SK-N-SH (cell line): ENCODE measurements at regions not wholly inside any gene's neighbourhood (a gene's known extent, or its start where the extent isn't known, plus 50 kb on each side); places are given as distances from the start of the nearest gene placed in this dataset.

Experiments
- CTCF ChIA-PET: fragments of 300-600, 350-600 bp; formaldehyde crosslinking; extraction: SDS; loops from one replicate; lab custom pipeline; 2021; lab: Yijun Ruan, JAX
- POLR2A ChIA-PET: fragments of 350-600 bp; sonication (Branson Sonifier 250); formaldehyde crosslinking; extraction: SDS; loops from one replicate; lab custom pipeline; 2020; ENCODE audit warnings: antibody characterized with exemption, inconsistent platforms; lab: Yijun Ruan, JAX
- DNase-seq: peaks from one replicate; pipeline ENCODE4 v3.0.0; 2012
- H2AFZ ChIP-seq: fragments of 200-600 bp; sonication (generic); 2 replicates; pipeline ENCODE4 v1.8.1; 2016; ENCODE audit warnings: antibody characterized with exemption, mild to moderate bottlenecking, low read depth
- H3F3A ChIP-seq: fragments of 200-600 bp; sonication (generic); replicated peaks from 2 replicates; pipeline ENCODE3; 2016; ENCODE audit warnings: antibody characterized with exemption, mild to moderate bottlenecking; ENCODE audit not compliant: insufficient read depth
- H3K27ac ChIP-seq, 2 experiments: fragments of 200-500 bp in 1 of 2; fragments of 200-600 bp in 1 of 2; sonication (Bioruptor generic) in 1 of 2; sonication (generic), shearing (Covaris generic) in 1 of 2; 2 replicates each; pipeline versions ENCODE4 v1.5.1 to v1.6.1; 2014 to 2016; ENCODE audit warnings: low read depth in 2 of 2, inconsistent platforms in 1 of 2, low read length in 1 of 2, mild to moderate bottlenecking in 1 of 2, mixed read lengths in 1 of 2
- H3K27me3 ChIP-seq: fragments of 200-600 bp; sonication (generic), shearing (Covaris generic); 2 replicates; pipeline ENCODE4 v1.6.1; 2016; ENCODE audit warnings: mixed run types; ENCODE audit not compliant: insufficient read depth
- H3K36me3 ChIP-seq, 2 experiments: fragments of 200-500 bp in 1 of 2; fragments of 200-600 bp in 1 of 2; sonication (Bioruptor generic) in 1 of 2; sonication (generic) in 1 of 2; replicated peaks in 1 of 2; 2 replicates each; pipeline versions ENCODE3 to v1.5.1; 2014 to 2016; ENCODE audit warnings: low read length in 1 of 2, mild to moderate bottlenecking in 1 of 2; ENCODE audit not compliant: insufficient read depth in 2 of 2, control insufficient read depth in 1 of 2
- H3K4me1 ChIP-seq, 2 experiments: fragments of 200-500 bp in 1 of 2; fragments of 200-600 bp in 1 of 2; sonication (Bioruptor generic) in 1 of 2; sonication (generic), shearing (Covaris generic) in 1 of 2; 2 replicates each; pipeline versions ENCODE4 v1.5.1 to v1.6.1; 2014 to 2016; ENCODE audit warnings: low read depth in 1 of 2, low read length in 1 of 2, mixed run types in 1 of 2; ENCODE audit not compliant: insufficient read depth in 2 of 2, control insufficient read depth in 1 of 2
- H3K4me2 ChIP-seq: fragments of 200-600 bp; sonication (generic), shearing (Covaris generic); 2 replicates; pipeline ENCODE4 v1.6.1; 2017; ENCODE audit warnings: mixed run types
- H3K4me3 ChIP-seq, 2 experiments: fragments of 200-500 bp in 1 of 2; fragments of 200-600 bp in 1 of 2; sonication (Bioruptor generic) in 1 of 2; sonication (generic), shearing (Covaris generic) in 1 of 2; 2 replicates each; pipeline versions ENCODE4 v1.5.1 to v1.8.1; 2014 to 2016; ENCODE audit warnings: low read depth in 2 of 2, inconsistent platforms in 1 of 2, low read length in 1 of 2, mild to moderate bottlenecking in 1 of 2, mixed read lengths in 1 of 2, moderate library complexity in 1 of 2
- H3K79me2 ChIP-seq: fragments of 200-600 bp; sonication (generic); 2 replicates; pipeline ENCODE4 v1.8.1; 2017; ENCODE audit warnings: mild to moderate bottlenecking; ENCODE audit not compliant: insufficient read depth
- H3K9ac ChIP-seq: fragments of 200-600 bp; sonication (generic); 2 replicates; pipeline ENCODE4 v1.6.1; 2017; ENCODE audit warnings: mixed run types
- H3K9me2 ChIP-seq: fragments of 200-600 bp; sonication (generic); 2 replicates; pipeline ENCODE4 v1.6.1; 2017; ENCODE audit warnings: mixed run types
- H3K9me3 ChIP-seq: fragments of 200-600 bp; sonication (generic); 2 replicates; pipeline ENCODE4 v1.6.1; 2017; ENCODE audit warnings: mixed run types, mild to moderate bottlenecking, moderate library complexity
- H4K20me1 ChIP-seq: fragments of 200-600 bp; sonication (generic); 2 replicates; pipeline ENCODE4 v1.6.1; 2017; ENCODE audit warnings: mild to moderate bottlenecking, mixed run types; ENCODE audit not compliant: insufficient read depth
- CHD2 ChIP-seq: fragments of 150-350 bp; IDR thresholded peaks from 2 replicates; pipeline ENCODE4 v1.6.1; 2018; ENCODE audit warnings: low read length; ENCODE audit not compliant: partially characterized antibody
- ELF1 ChIP-seq: IDR thresholded peaks from 2 replicates; pipeline ENCODE4 v1.4.0; 2012
- GATA2 ChIP-seq: sonication (generic); formaldehyde crosslinking; IDR thresholded peaks from 2 replicates; pipeline ENCODE4 v1.5.0; 2020; ENCODE audit warnings: mild to moderate bottlenecking, missing genetic modification reagents
- JUND ChIP-seq: IDR thresholded peaks from 2 replicates; pipeline ENCODE4 v1.4.0; 2012
- MXI1 ChIP-seq: IDR thresholded peaks from 2 replicates; pipeline ENCODE4 v1.6.1; 2012; ENCODE audit warnings: mild to moderate bottlenecking, low read depth, low read length, improper control_type of control experiment
- NFIC ChIP-seq: IDR thresholded peaks from 2 replicates; pipeline ENCODE4 v1.4.0; 2012; ENCODE audit warnings: borderline replicate concordance
- NRF1 ChIP-seq: IDR thresholded peaks from 2 replicates; pipeline ENCODE4 v1.6.1; 2012; ENCODE audit warnings: low read depth, mild to moderate bottlenecking, low read length
- RAD21 ChIP-seq: IDR thresholded peaks from 2 replicates; pipeline ENCODE4 v1.6.1; 2012; ENCODE audit warnings: mild to moderate bottlenecking, low read length
- RCOR1 ChIP-seq: fragments of 150-350 bp; IDR thresholded peaks from 2 replicates; pipeline ENCODE4 v1.6.1; 2017; ENCODE audit warnings: antibody characterized with exemption, low read length
- RXRA ChIP-seq: IDR thresholded peaks from 2 replicates; pipeline ENCODE4 v1.4.0; 2012; ENCODE audit warnings: low read depth, mild to moderate bottlenecking, borderline replicate concordance
- SIN3A ChIP-seq: IDR thresholded peaks from 2 replicates; pipeline ENCODE4 v1.6.1; 2012; ENCODE audit warnings: low read depth, mild to moderate bottlenecking, low read length, moderate library complexity, borderline replicate concordance
- TEAD4 ChIP-seq: IDR thresholded peaks from 2 replicates; pipeline ENCODE4 v1.4.0; 2012; ENCODE audit warnings: mild to moderate bottlenecking, borderline replicate concordance; ENCODE audit not compliant: insufficient read depth
- YY1 ChIP-seq: IDR thresholded peaks from 2 replicates; pipeline ENCODE4 v1.4.0; 2012; ENCODE audit warnings: low read depth, mild to moderate bottlenecking
- WGBS: methylation state at CpG from one replicate; pipeline ENCODE4 v1.1.6; 2017; ENCODE audit warnings: low lambda C conversion rate; 5-methylcytosine and 5-hydroxymethylcytosine counted together
- TF ChIP-seq, protein P1 (sequence below): fragments of 150-350 bp; IDR thresholded peaks from 2 replicates; pipeline ENCODE4 v1.6.1; 2017; ENCODE audit warnings: antibody characterized with exemption, low read length, low read depth, borderline replicate concordance
- TF ChIP-seq, protein P2 (sequence below): IDR thresholded peaks from 2 replicates; pipeline ENCODE4 v1.6.1; 2012; ENCODE audit warnings: mild to moderate bottlenecking, low read depth, low read length, moderate library complexity
- TF ChIP-seq, protein P3 (sequence below): IDR thresholded peaks from 2 replicates; pipeline ENCODE4 v1.4.0; 2012; ENCODE audit warnings: low read depth
- TF ChIP-seq, protein P4 (sequence below): fragments of 200-600 bp; sonication (generic); IDR thresholded peaks from 2 replicates; pipeline ENCODE4 v1.6.1; 2017; ENCODE audit warnings: antibody characterized with exemption, mild to moderate bottlenecking, moderate library complexity

DNA sequence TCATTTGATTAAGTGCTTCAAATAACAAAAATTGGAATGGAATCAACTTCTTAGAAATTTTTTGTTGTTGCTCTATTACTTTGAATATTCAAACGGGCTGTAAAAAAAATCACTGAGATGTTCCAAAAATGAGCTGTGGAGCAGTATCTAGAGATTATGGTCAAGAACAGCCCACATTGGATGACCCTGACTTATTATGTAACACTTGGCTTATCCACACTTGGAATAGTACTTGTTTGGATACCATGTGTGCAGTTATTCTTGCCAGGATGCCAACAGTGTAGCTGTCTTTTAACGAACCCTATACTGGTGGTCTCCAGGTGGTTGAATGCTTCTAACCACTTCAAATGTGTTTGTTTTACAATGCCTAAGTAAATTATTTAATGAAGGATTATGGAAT, 64.9 kb upstream of the CAMK2D start (continued):
- TF ChIP-seq, protein P1, sequence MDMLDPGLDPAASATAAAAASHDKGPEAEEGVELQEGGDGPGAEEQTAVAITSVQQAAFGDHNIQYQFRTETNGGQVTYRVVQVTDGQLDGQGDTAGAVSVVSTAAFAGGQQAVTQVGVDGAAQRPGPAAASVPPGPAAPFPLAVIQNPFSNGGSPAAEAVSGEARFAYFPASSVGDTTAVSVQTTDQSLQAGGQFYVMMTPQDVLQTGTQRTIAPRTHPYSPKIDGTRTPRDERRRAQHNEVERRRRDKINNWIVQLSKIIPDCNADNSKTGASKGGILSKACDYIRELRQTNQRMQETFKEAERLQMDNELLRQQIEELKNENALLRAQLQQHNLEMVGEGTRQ, result no peak
- no peak for TF ChIP-seq NFIC
- TF ChIP-seq RXRA, result no peak
- TF ChIP-seq RAD21, result no peak
- TF ChIP-seq ELF1, result no peak
- no peak for TF ChIP-seq YY1

DNA sequence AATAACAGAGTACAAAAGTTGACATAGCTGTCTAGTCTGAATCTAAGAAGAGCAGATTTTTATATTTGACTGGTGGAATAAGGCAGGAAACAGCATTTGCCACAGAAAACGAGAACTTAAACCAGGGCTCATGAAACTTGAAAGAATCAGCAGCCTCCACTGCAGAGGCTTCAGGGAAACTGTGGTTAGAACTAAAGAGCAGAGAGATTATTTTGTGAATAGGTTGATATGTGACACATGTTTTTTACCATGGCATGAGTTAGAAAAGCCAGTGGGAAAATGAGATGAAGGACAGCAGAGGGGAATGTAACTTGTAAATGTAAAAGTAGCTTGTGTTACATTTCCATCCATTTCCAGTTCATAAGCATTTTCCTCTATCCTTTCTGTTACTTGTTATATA, 63.7 kb upstream of the CAMK2D start:
- CTCF ChIA-PET, result no interaction called here
- WGBS, result 83% methylated on average over 1 of the region's 1 CpG
- Histone ChIP-seq H3K27me3 (no peaks in the 10 kb centered on the region), H3K36me3 (no peaks in the 10 kb centered on the region), H3K4me2 (no peak overlapping the region), H3K27ac (no peak overlapping the region), H2AFZ (no peak overlapping the region), H3K4me1 (peaks cover 0 to 8% of the 10 kb centered on the region in 2 experiments; a peak in 3 of 4 replicates), H3K9me3 (no peaks in the 10 kb centered on the region), H3F3A (peaks cover 3% of the 10 kb centered on the region)
- POLR2A ChIA-PET, result no interaction called here
- DNase-seq, result no peak
- no peak for TF ChIP-seq MXI1
- TF ChIP-seq, protein P2, sequence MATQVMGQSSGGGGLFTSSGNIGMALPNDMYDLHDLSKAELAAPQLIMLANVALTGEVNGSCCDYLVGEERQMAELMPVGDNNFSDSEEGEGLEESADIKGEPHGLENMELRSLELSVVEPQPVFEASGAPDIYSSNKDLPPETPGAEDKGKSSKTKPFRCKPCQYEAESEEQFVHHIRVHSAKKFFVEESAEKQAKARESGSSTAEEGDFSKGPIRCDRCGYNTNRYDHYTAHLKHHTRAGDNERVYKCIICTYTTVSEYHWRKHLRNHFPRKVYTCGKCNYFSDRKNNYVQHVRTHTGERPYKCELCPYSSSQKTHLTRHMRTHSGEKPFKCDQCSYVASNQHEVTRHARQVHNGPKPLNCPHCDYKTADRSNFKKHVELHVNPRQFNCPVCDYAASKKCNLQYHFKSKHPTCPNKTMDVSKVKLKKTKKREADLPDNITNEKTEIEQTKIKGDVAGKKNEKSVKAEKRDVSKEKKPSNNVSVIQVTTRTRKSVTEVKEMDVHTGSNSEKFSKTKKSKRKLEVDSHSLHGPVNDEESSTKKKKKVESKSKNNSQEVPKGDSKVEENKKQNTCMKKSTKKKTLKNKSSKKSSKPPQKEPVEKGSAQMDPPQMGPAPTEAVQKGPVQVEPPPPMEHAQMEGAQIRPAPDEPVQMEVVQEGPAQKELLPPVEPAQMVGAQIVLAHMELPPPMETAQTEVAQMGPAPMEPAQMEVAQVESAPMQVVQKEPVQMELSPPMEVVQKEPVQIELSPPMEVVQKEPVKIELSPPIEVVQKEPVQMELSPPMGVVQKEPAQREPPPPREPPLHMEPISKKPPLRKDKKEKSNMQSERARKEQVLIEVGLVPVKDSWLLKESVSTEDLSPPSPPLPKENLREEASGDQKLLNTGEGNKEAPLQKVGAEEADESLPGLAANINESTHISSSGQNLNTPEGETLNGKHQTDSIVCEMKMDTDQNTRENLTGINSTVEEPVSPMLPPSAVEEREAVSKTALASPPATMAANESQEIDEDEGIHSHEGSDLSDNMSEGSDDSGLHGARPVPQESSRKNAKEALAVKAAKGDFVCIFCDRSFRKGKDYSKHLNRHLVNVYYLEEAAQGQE, result no peak
- TF ChIP-seq, all 33 proteins: peak for 0
- no peaks in the 10 kb centered on the region for H3K79me2 ChIP-seq
- no peaks in the 10 kb centered on the region for H3K9me2 ChIP-seq
- H3K9ac ChIP-seq, result no peak overlapping the region
- no peaks in the 10 kb centered on the region for H4K20me1 ChIP-seq
- no peak overlapping the region for H3K4me3 ChIP-seq

DNA sequence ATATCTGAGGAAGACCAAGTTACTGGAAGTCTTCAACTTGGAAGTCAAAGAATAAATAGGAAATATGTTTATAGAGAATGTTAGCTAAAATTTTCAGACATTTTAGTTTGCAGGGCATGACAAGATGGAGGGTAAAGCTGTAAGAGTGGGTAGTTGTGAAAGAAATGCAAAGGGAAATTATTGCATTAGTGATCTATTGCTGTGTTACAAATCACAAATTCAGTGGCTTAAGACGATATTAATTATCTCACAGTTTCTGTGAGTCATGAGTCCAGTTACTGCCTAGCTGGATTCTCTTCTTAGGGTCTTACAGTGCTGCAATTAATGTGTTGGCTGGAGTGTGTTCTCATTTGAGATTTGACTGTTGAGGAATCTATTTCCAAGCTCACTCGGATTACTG, 62.9 kb upstream of the CAMK2D start:
- Histone ChIP-seq H2AFZ (no peak overlapping the region), H3K4me1 (peaks cover 0 to 8% of the 10 kb centered on the region in 2 experiments; a peak in 3 of 4 replicates), H3K79me2 (no peaks in the 10 kb centered on the region), H3K9ac (no peak overlapping the region), H3F3A (peaks cover 3% of the 10 kb centered on the region), H3K9me2 (no peaks in the 10 kb centered on the region), H4K20me1 (no peaks in the 10 kb centered on the region), H3K36me3 (no peaks in the 10 kb centered on the region), H3K9me3 (no peaks in the 10 kb centered on the region), H3K27ac (no peak overlapping the region), H3K4me2 (no peak overlapping the region), H3K4me3 (no peak overlapping the region), H3K27me3 (no peaks in the 10 kb centered on the region)
- CTCF ChIA-PET, result interaction anchor here (0.6 kb wide), 1 partner anchor 12 kb away, joined by 3 read pairs; no protein-coding TSS in a partner anchor
- 84% methylated on average over 2 of the region's 2 CpGs for WGBS
- POLR2A ChIA-PET, result no interaction called here
- no peak for DNase-seq
- TF ChIP-seq GATA2 (CRISPR knock-in tag) (no peak), NRF1 (no peak), SIN3A (no peak), JUND (no peak), RCOR1 (no peak), TEAD4 (no peak), CHD2 (no peak), RXRA (no peak), RAD21 (no peak)
- TF ChIP-seq, protein P3, sequence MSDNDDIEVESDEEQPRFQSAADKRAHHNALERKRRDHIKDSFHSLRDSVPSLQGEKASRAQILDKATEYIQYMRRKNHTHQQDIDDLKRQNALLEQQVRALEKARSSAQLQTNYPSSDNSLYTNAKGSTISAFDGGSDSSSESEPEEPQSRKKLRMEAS, result no peak
- TF ChIP-seq, protein P4, sequence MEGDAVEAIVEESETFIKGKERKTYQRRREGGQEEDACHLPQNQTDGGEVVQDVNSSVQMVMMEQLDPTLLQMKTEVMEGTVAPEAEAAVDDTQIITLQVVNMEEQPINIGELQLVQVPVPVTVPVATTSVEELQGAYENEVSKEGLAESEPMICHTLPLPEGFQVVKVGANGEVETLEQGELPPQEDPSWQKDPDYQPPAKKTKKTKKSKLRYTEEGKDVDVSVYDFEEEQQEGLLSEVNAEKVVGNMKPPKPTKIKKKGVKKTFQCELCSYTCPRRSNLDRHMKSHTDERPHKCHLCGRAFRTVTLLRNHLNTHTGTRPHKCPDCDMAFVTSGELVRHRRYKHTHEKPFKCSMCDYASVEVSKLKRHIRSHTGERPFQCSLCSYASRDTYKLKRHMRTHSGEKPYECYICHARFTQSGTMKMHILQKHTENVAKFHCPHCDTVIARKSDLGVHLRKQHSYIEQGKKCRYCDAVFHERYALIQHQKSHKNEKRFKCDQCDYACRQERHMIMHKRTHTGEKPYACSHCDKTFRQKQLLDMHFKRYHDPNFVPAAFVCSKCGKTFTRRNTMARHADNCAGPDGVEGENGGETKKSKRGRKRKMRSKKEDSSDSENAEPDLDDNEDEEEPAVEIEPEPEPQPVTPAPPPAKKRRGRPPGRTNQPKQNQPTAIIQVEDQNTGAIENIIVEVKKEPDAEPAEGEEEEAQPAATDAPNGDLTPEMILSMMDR, result no peak
- TF ChIP-seq, protein P2, result no peak
